ENCODE measurements at regions not wholly inside any gene's neighbourhood (a gene's known extent, or its start where the extent isn't known, plus 50 kb on each side); places are given as distances from the start of the nearest gene placed in this dataset.

DNA sequence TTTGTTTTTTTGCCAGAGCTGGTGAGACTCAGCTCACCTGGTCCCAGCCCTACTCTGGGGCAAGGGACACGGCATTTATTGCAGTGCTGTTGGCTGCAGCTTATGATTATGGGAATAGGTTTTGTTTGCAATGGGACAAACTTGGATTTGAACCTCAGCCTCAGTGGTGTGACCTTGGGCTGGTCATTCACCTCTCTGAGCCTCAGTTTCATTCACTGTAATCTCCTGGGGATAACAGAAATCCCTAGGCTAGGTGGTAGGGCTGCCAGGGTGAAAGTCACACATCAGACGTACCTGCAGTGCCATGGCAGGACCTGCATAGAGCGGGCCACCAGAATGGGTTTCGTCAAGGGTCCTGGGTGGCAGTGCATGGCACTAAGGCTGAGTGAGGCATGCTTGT, 73.7 kb upstream of the MEDAG start:
- 89% methylated on average over 4 of the region's 4 CpGs; no CpG with 5 or more reads in 1 of the 2 experiments for WGBS, 2 experiments (ENCODE audit: extremely low coverage in 1 of 2, insufficient coverage in 1 of 2, insufficient read length in 1 of 2, insufficient replicate concordance in 2 of 2, low coverage in 1 of 2, low lambda C conversion rate in 2 of 2, missing lambda C conversion rate in 1 of 2)
- CTCF ChIA-PET (ENCODE audit: partially characterized antibody) = interaction anchor here (0.8 to 1.6 kb wide), 4 partner anchors 16 to 147 kb away, joined by 3 to 4 read pairs (median 3); no protein-coding TSS in a partner anchor
- TF ChIP-seq SIN3A (conservative IDR thresholded peaks at IDR 0.05 in 1 of 2, IDR thresholded peaks at IDR 0.05 in 1 of 2; ENCODE audit: low read depth in 1 of 2, low read length in 2 of 2) = no peak

More for the DNA sequence above, 73.7 kb upstream of the MEDAG start:
- H2AFZ ChIP-seq (ENCODE audit: low read length) = no peak overlapping the region
- H3K9ac ChIP-seq (replicated peaks in 1 of 4; ENCODE audit: extremely low read depth in 1 of 4, low read depth in 3 of 4, low read length in 3 of 4) = no peak overlapping the region
- no peaks in the 10 kb centered on the region for H3K79me2 ChIP-seq (ENCODE audit: control insufficient read depth in 1 of 2, insufficient read depth in 2 of 2, low read length in 2 of 2)
- no peaks in the 10 kb centered on the region for H3K9me3 ChIP-seq (ENCODE audit: insufficient read depth in 2 of 2, low read depth in 1 of 2, low read length in 1 of 2)
- H3K23me2 ChIP-seq (ENCODE audit: low read depth, low read length) = no peaks in the 10 kb centered on the region
- no peak overlapping the region for H4K8ac ChIP-seq (ENCODE audit: extremely low read depth, insufficient read depth, low read length)
- H3K56ac ChIP-seq (replicated peaks; ENCODE audit: insufficient read length, low read depth, low read length) = no peak overlapping the region
- peaks cover 0 to 14% (median 7%) of the 10 kb centered on the region in 4 experiments; a peak in 5 of 7 replicates for H3K4me1 ChIP-seq (replicated peaks in 1 of 4; ENCODE audit: control insufficient read depth in 3 of 4, insufficient read depth in 4 of 4, low read length in 3 of 4)
- H3K27me3 ChIP-seq (replicated peaks in 1 of 4; ENCODE audit: control insufficient read depth in 3 of 4, extremely low read depth in 1 of 4, insufficient read depth in 3 of 4, low read length in 3 of 4) = peaks cover 0 to 15% (median 10%) of the 10 kb centered on the region in 4 experiments; a peak in 4 of 7 replicates
- H2BK20ac ChIP-seq (ENCODE audit: low read length) = no peak overlapping the region
- H3K14ac ChIP-seq (ENCODE audit: insufficient read length) = no peak overlapping the region
- H3K23ac ChIP-seq (ENCODE audit: insufficient read length) = no peak overlapping the region
- H3K36me3 ChIP-seq (ENCODE audit: control insufficient read depth in 2 of 4, insufficient read depth in 4 of 4, low read length in 3 of 4) = no peaks in the 10 kb centered on the region
- no peak overlapping the region for H2BK12ac ChIP-seq (ENCODE audit: low read depth, low read length)
- H2AK5ac ChIP-seq (ENCODE audit: low read depth, low read length) = no peak overlapping the region
- H2BK15ac ChIP-seq (ENCODE audit: low read length) = no peak overlapping the region
- H4K5ac ChIP-seq (ENCODE audit: insufficient read length, low read depth, low read length) = no peak overlapping the region
- no peak overlapping the region for H3K4me2 ChIP-seq (ENCODE audit: insufficient read depth in 1 of 2, low read depth in 2 of 2, low read length in 2 of 2)
- H3K18ac ChIP-seq (ENCODE audit: extremely low read depth, low read length) = no peak overlapping the region
- no peak overlapping the region for H4K91ac ChIP-seq (replicated peaks; ENCODE audit: insufficient read length, low read length)
- no peak overlapping the region for H2BK120ac ChIP-seq (replicated peaks; ENCODE audit: low read depth, low read length)
- H3K27ac ChIP-seq (ENCODE audit: low read depth, low read length) = no peak overlapping the region
- H3K4ac ChIP-seq (replicated peaks; ENCODE audit: insufficient read length, low read depth, low read length) = no peak overlapping the region
- FAIRE-seq = no peak
- no peak overlapping the region for H2BK5ac ChIP-seq (ENCODE audit: low read depth, low read length)
- DNase-seq (ENCODE audit: low read depth in 1 of 2, low spot score in 2 of 2) = no peak
- H3K79me1 ChIP-seq (ENCODE audit: low read depth, low read length) = no peaks in the 10 kb centered on the region
- no peaks in the 10 kb centered on the region for H4K20me1 ChIP-seq (replicated peaks in 1 of 2; ENCODE audit: control insufficient read depth in 1 of 2, insufficient read depth in 2 of 2, low read length in 2 of 2)
- H3K4me3 ChIP-seq (ENCODE audit: extremely low read depth in 1 of 4, insufficient read depth in 2 of 4, low read depth in 3 of 4, low read length in 4 of 4) = no peak overlapping the region
- POLR2A ChIA-PET (ENCODE audit: partially characterized antibody) = no interaction called here

All from H1 (cell line).